H9 (cell line): ENCODE measurements at regions not wholly inside any gene's neighbourhood (a gene's known extent, or its start where the extent isn't known, plus 50 kb on each side); places are given as distances from the start of the nearest gene placed in this dataset.

Experiments
- DNase-seq: peaks from one replicate; pipeline ENCODE4 v3.0.0-alpha.2; 2017
- H2AFZ ChIP-seq: one replicate; pipeline ENCODE4 v1.6.1; 2013; ENCODE audit warnings: mild to moderate bottlenecking, low read length, control low read depth, moderate library complexity
- H2AK5ac ChIP-seq: 2 replicates; pipeline ENCODE4 v1.6.1; 2013; ENCODE audit warnings: low read length, control low read depth, mixed read lengths; ENCODE audit not compliant: insufficient read length
- H2BK120ac ChIP-seq: one replicate; pipeline ENCODE4 v1.6.1; 2013; ENCODE audit warnings: low read depth, mild to moderate bottlenecking, low read length, control low read depth, inconsistent platforms; ENCODE audit not compliant: poor library complexity, severe bottlenecking
- H2BK12ac ChIP-seq: 2 replicates; pipeline ENCODE4 v1.6.1; 2013; ENCODE audit warnings: low read length, control low read depth, mixed read lengths, low read depth; ENCODE audit not compliant: insufficient read length
- H2BK15ac ChIP-seq: 2 replicates; pipeline ENCODE4 v1.6.1; 2013; ENCODE audit warnings: low read depth, low read length, control low read depth
- H2BK20ac ChIP-seq: one replicate; pipeline ENCODE4 v1.6.1; 2013; ENCODE audit warnings: low read depth, mild to moderate bottlenecking, low read length, control low read depth, inconsistent platforms; ENCODE audit not compliant: poor library complexity, severe bottlenecking
- H2BK5ac ChIP-seq: 2 replicates; pipeline ENCODE4 v1.6.1; 2013; ENCODE audit warnings: low read length, control low read depth, mixed read lengths; ENCODE audit not compliant: insufficient read length
- H3K14ac ChIP-seq: 2 replicates; pipeline ENCODE4 v1.6.1; 2013; ENCODE audit warnings: low read length, control low read depth; ENCODE audit not compliant: insufficient read depth
- H3K18ac ChIP-seq: 2 replicates; pipeline ENCODE4 v1.6.1; 2013; ENCODE audit warnings: low read depth, mild to moderate bottlenecking, mixed read lengths, low read length, control low read depth; ENCODE audit not compliant: insufficient read length
- H3K23ac ChIP-seq: 2 replicates; pipeline ENCODE4 v1.6.1; 2013; ENCODE audit warnings: low read length, control low read depth, mixed read lengths, low read depth; ENCODE audit not compliant: insufficient read length
- H3K23me2 ChIP-seq: 2 replicates; pipeline ENCODE4 v1.6.1; 2013; ENCODE audit warnings: low read depth, mild to moderate bottlenecking, mixed read lengths, low read length, control low read depth; ENCODE audit not compliant: insufficient read length, poor library complexity, severe bottlenecking
- H3K27ac ChIP-seq: 2 replicates; pipeline ENCODE4 v1.5.1; 2013; ENCODE audit warnings: low read length, control low read depth, mixed read lengths, low read depth; ENCODE audit not compliant: insufficient read length
- H3K27me3 ChIP-seq: 2 replicates; pipeline ENCODE4 v1.6.1; 2013; ENCODE audit warnings: low read length, control low read depth, inconsistent platforms; ENCODE audit not compliant: insufficient read depth
- H3K4ac ChIP-seq: 2 replicates; pipeline ENCODE4 v1.6.1; 2013; ENCODE audit warnings: low read depth, mild to moderate bottlenecking, control low read depth, inconsistent platforms, low read length, moderate library complexity
- H3K4me1 ChIP-seq: 2 replicates; pipeline ENCODE4 v1.6.1; 2013; ENCODE audit warnings: low read length, control low read depth, inconsistent platforms; ENCODE audit not compliant: insufficient read depth
- H3K4me2 ChIP-seq: 2 replicates; pipeline ENCODE4 v1.6.1; 2013; ENCODE audit warnings: low read length, control low read depth, mixed read lengths; ENCODE audit not compliant: insufficient read length, insufficient read depth
- H3K56ac ChIP-seq: 2 replicates; pipeline ENCODE4 v1.6.1; 2013; ENCODE audit warnings: low read depth, mild to moderate bottlenecking, mixed read lengths, low read length, control low read depth; ENCODE audit not compliant: insufficient read length
- H3K79me1 ChIP-seq: 2 replicates; pipeline ENCODE4 v1.6.1; 2013; ENCODE audit warnings: low read depth, mild to moderate bottlenecking, moderate library complexity, low read length, control low read depth, inconsistent platforms; ENCODE audit not compliant: insufficient read depth, poor library complexity, severe bottlenecking
- H3K79me2 ChIP-seq: 2 replicates; pipeline ENCODE4 v1.6.1; 2013; ENCODE audit warnings: low read length, control low read depth, inconsistent platforms; ENCODE audit not compliant: insufficient read depth
- H3K9ac ChIP-seq: 2 replicates; pipeline ENCODE4 v1.6.1; 2013; ENCODE audit warnings: low read length, control low read depth, mixed read lengths; ENCODE audit not compliant: insufficient read length; ENCODE audit errors: extremely low read depth
- H3K9me3 ChIP-seq: one replicate; pipeline ENCODE4 v1.6.1; 2013; ENCODE audit warnings: low read depth, low read length, inconsistent platforms; ENCODE audit not compliant: control insufficient read depth
- H3T11ph ChIP-seq: one replicate; pipeline ENCODE4 v1.6.1; 2013; ENCODE audit warnings: mild to moderate bottlenecking, low read length, control low read depth, inconsistent platforms
- H4K20me1 ChIP-seq: one replicate; pipeline ENCODE4 v1.6.1; 2013; ENCODE audit not compliant: control insufficient read depth, insufficient read length, insufficient read depth
- H4K5ac ChIP-seq: 2 replicates; pipeline ENCODE4 v1.6.1; 2013; ENCODE audit warnings: low read depth, mild to moderate bottlenecking, mixed read lengths, low read length, control low read depth; ENCODE audit not compliant: insufficient read length
- H4K8ac ChIP-seq: replicated peaks from 2 replicates; pipeline ENCODE4 v1.6.1; 2013; ENCODE audit warnings: low read length, control low read depth, mixed read lengths, low read depth; ENCODE audit not compliant: insufficient read length
- H4K91ac ChIP-seq: 2 replicates; pipeline ENCODE4 v1.6.1; 2013; ENCODE audit warnings: low read depth, mild to moderate bottlenecking, moderate library complexity, mixed read lengths, low read length, control low read depth; ENCODE audit not compliant: insufficient read length
- H3K27ac Mint-ChIP-seq, 3 experiments: 2 replicates in 2 of 3; 3 replicates in 1 of 3; pipeline ENCODE4 v1.8.0; 2020 to 2021; ENCODE audit warnings: mixed read lengths in 3 of 3, mild to moderate bottlenecking in 1 of 3, moderate library complexity in 1 of 3
- H3K27me3 Mint-ChIP-seq: 2 replicates; pipeline ENCODE4 v1.8.0; 2021; ENCODE audit warnings: low read depth, mild to moderate bottlenecking, moderate library complexity, mixed read lengths
- H3K36me3 Mint-ChIP-seq, 3 experiments: 2 replicates in 2 of 3; 3 replicates in 1 of 3; pipeline ENCODE4 v1.8.0; 2020 to 2021; ENCODE audit warnings: low read depth in 3 of 3, mixed read lengths in 3 of 3; ENCODE audit not compliant: insufficient read depth in 1 of 3
- H3K4me1 Mint-ChIP-seq, 2 experiments: 2 replicates each; pipeline ENCODE4 v1.8.0; 2020; ENCODE audit warnings: mixed read lengths in 2 of 2
- H3K4me3 Mint-ChIP-seq, 2 experiments: 2 replicates in 1 of 2; 3 replicates in 1 of 2; pipeline ENCODE4 v1.8.0; 2020 to 2021; ENCODE audit warnings: mild to moderate bottlenecking in 2 of 2, mixed read lengths in 2 of 2, moderate library complexity in 1 of 2
- H3K9me3 Mint-ChIP-seq, 2 experiments: 2 replicates in 1 of 2; 3 replicates in 1 of 2; pipeline ENCODE4 v1.8.0; 2020; ENCODE audit warnings: mild to moderate bottlenecking in 2 of 2, mixed read lengths in 2 of 2, moderate library complexity in 1 of 2
- WGBS: extraction: QIAGEN DNeasy Blood & Tissue Kit; methylation state at CpG from one replicate; pipeline ENCODE4 v1.1.7; 2013; ENCODE audit warnings: missing lambda C conversion rate, low lambda C conversion rate, mixed read lengths; ENCODE audit not compliant: insufficient read length; ENCODE audit errors: extremely low coverage; 5-methylcytosine and 5-hydroxymethylcytosine counted together
- TF ChIP-seq, protein P1 (sequence below): fragments of 200-600 bp; sonication (generic); conservative IDR thresholded peaks from 3 replicates; pipeline ENCODE4 v1.8.0; 2021; ENCODE audit warnings: antibody characterized with exemption, mild to moderate bottlenecking

DNA sequence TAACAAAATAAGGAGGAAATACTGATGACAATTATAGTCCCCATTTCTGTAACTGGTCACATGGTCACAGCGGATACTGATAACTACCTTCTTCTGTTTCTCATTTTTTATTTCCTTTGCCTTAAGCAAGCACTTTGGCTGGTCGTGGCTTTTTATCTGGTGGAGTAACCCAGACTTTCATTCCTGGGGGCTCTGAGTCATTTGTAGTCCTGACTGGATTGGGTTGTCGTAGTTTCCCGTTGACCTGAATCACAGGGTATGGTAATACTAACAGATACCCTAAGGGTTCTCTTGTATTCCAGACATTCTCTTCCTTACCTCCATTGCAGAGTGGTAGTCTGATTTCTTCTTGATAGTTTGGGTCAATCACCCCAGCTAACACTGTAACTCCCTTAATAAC lies 500.3 kb upstream of the ADGRB3 start:
- Histone ChIP-seq H4K5ac (no peak overlapping the region), H2BK120ac (no peak overlapping the region), H4K8ac (no peak overlapping the region), H3K4me2 (no peak overlapping the region), H2AK5ac (no peak overlapping the region), H2BK5ac (no peak overlapping the region), H2BK20ac (no peak overlapping the region), H3K23ac (no peak overlapping the region), H3K18ac (no peak overlapping the region), H3K4me1 (0 out of 2 replicates have a peak, but pooled peaks cover 2% of the 10 kb centered on the region), H2BK12ac (no peak overlapping the region), H3K27ac (no peak overlapping the region), H3K79me1 (no peaks in the 10 kb centered on the region), H3K4ac (no peak overlapping the region), H3K79me2 (no peaks in the 10 kb centered on the region), H3K14ac (no peak overlapping the region), H4K20me1 (no peaks in the 10 kb centered on the region), H3K56ac (no peak overlapping the region), H2AFZ (no peak overlapping the region), H3K27me3 (no peaks in the 10 kb centered on the region), H3K23me2 (no peaks in the 10 kb centered on the region), H3K9me3 (no peaks in the 10 kb centered on the region), H2BK15ac (no peak overlapping the region), H4K91ac (no peak overlapping the region), H3K9ac (no peak overlapping the region), H3T11ph (no peak overlapping the region)
- peaks cover 0 to 9% (median 3%) of the 10 kb centered on the region in 3 experiments; a peak in 5 of 7 replicates for H3K36me3 Mint-ChIP-seq
- DNase-seq = no peak
- H3K27ac Mint-ChIP-seq = no peak overlapping the region
- H3K9me3 Mint-ChIP-seq = peaks cover 0 to 13% of the 10 kb centered on the region in 2 experiments; a peak in 4 of 5 replicates
- no peaks in the 10 kb centered on the region for H3K27me3 Mint-ChIP-seq
- TF ChIP-seq, protein P1, sequence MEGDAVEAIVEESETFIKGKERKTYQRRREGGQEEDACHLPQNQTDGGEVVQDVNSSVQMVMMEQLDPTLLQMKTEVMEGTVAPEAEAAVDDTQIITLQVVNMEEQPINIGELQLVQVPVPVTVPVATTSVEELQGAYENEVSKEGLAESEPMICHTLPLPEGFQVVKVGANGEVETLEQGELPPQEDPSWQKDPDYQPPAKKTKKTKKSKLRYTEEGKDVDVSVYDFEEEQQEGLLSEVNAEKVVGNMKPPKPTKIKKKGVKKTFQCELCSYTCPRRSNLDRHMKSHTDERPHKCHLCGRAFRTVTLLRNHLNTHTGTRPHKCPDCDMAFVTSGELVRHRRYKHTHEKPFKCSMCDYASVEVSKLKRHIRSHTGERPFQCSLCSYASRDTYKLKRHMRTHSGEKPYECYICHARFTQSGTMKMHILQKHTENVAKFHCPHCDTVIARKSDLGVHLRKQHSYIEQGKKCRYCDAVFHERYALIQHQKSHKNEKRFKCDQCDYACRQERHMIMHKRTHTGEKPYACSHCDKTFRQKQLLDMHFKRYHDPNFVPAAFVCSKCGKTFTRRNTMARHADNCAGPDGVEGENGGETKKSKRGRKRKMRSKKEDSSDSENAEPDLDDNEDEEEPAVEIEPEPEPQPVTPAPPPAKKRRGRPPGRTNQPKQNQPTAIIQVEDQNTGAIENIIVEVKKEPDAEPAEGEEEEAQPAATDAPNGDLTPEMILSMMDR = no peak
- H3K4me1 Mint-ChIP-seq = peaks cover 16 to 18% of the 10 kb centered on the region in 2 experiments
- no peak overlapping the region for H3K4me3 Mint-ChIP-seq
- WGBS = no CpG with 5 or more reads among the region's 4 CpGs
